Right lobe of liver (tissue), 4 donors: ENCODE measurements at regions not wholly inside any gene's neighbourhood (a gene's known extent, or its start where the extent isn't known, plus 50 kb on each side); places are given as distances from the start of the nearest gene placed in this dataset.

Experiments used
- CTCF ChIP-seq, 4 donors: fragments of 200-600 bp in 3 of 4; fragments of 450-650 bp in 1 of 4; IDR thresholded peaks; one replicate each; pipeline versions ENCODE4 v1.5.1 to v1.8.0; 2016 to 2022; ENCODE audit warnings: antibody characterized with exemption in 4 of 4, mild to moderate bottlenecking in 2 of 4
- POLR2A ChIP-seq: fragments of 450-650 bp; IDR thresholded peaks from one replicate; pipeline ENCODE4 v1.6.1; 2017; ENCODE audit warnings: antibody characterized with exemption, mild to moderate bottlenecking
- donor health status: DM: no; HTN: no; CAD: no.
- donor health status: DM: no; HTN: no; CAD: no.
- donor health status: DM: no; HTN: yes; CAD: no.

- TF ChIP-seq CTCF (IDR thresholded peaks at IDR 0.05) (no peak), POLR2A (no peak)
Measured at GRCh38 chr3:95210878-95211277, 1148.0 kb downstream of the NSUN3 start.
